BJ (cell line): ENCODE measurements at regions not wholly inside any gene's neighbourhood (a gene's known extent, or its start where the extent isn't known, plus 50 kb on each side); places are given as distances from the start of the nearest gene placed in this dataset.

Experiments
- CTCF ChIA-PET: fragments of 350-600 bp; formaldehyde crosslinking; extraction: SDS; loops from one replicate; lab custom pipeline; 2021; ENCODE audit warnings: antibody characterized with exemption, inconsistent platforms; lab: Yijun Ruan, JAX
- POLR2A ChIA-PET: fragments of 300-600 bp; sonication (Branson Sonifier 250); formaldehyde crosslinking; extraction: SDS; loops from one replicate; lab custom pipeline; 2021; ENCODE audit warnings: antibody characterized with exemption; lab: Charles Lee
- DNase-seq: peaks from one replicate; pipeline ENCODE4 v3.0.0-alpha.2; 2011; ENCODE audit warnings: low read depth
- H3K27me3 ChIP-seq: 2 replicates; pipeline ENCODE4 v1.6.0; 2011; ENCODE audit warnings: low read length; ENCODE audit not compliant: control insufficient read depth, insufficient read depth
- H3K36me3 ChIP-seq: 2 replicates; pipeline ENCODE4 v1.5.1; 2011; ENCODE audit warnings: low read length; ENCODE audit not compliant: control insufficient read depth, insufficient read depth
- H3K4me3 ChIP-seq: 2 replicates; pipeline ENCODE4 v1.5.1; 2011; ENCODE audit warnings: low read depth, mild to moderate bottlenecking, control low read depth, low read length
- TF ChIP-seq, protein P1 (sequence below): IDR thresholded peaks from 2 replicates; pipeline ENCODE4 v1.5.1; 2011; ENCODE audit warnings: low read depth, mild to moderate bottlenecking, control low read depth, inconsistent platforms, low read length, moderate library complexity; ENCODE audit not compliant: insufficient read depth

DNA sequence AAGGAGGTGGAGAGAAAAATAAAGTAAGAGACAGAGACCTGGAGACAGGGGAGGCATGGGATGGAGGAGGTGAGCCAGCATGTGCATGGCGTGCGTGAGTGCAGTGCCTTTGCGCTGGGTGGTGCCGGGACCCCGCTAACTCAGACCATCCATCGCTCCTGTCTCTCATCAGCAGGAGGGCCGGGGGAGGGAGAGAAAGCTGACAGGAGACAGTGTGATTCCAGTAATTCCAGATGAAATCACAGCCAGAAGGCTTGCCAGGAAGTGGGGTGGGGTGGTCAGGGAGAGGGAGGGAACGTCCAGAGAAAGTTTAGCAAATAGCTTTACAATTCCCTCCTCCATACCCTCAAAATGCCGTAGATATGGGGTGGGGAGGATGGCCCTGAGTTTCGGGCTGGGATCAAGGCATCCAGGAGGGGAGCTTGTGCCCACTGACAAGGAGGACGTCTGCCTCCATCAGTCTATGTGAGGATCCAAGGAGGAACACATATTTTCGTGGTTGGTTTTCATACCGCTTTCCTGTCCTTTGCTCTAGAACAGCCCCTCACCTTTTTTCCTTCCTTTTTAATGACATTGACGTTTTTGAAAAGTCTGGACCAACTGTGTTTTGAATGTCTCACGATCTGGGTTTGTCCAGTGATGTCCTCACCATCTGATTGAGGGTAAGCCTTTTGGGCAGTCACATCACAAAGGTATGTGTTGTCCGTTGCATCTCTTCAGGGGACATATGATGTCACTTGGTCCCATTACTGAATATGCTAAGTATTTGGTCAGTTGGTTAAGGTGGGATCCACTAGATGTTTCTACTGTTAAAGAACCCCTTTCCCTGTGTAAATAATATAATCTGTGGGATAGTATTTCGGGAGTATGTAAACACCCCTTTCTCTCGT lies 567.3 kb downstream of the MIAT start:
- Histone ChIP-seq H3K27me3 (no peaks in the 10 kb centered on the region), H3K4me3 (no peak overlapping the region), H3K36me3 (no peaks in the 10 kb centered on the region)
- POLR2A ChIA-PET, result no interaction called here
- no peak for DNase-seq
- TF ChIP-seq, protein P1, sequence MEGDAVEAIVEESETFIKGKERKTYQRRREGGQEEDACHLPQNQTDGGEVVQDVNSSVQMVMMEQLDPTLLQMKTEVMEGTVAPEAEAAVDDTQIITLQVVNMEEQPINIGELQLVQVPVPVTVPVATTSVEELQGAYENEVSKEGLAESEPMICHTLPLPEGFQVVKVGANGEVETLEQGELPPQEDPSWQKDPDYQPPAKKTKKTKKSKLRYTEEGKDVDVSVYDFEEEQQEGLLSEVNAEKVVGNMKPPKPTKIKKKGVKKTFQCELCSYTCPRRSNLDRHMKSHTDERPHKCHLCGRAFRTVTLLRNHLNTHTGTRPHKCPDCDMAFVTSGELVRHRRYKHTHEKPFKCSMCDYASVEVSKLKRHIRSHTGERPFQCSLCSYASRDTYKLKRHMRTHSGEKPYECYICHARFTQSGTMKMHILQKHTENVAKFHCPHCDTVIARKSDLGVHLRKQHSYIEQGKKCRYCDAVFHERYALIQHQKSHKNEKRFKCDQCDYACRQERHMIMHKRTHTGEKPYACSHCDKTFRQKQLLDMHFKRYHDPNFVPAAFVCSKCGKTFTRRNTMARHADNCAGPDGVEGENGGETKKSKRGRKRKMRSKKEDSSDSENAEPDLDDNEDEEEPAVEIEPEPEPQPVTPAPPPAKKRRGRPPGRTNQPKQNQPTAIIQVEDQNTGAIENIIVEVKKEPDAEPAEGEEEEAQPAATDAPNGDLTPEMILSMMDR, result no peak
- CTCF ChIA-PET, result interaction anchor here (1.1 kb wide), 1 partner anchor 9 kb away, joined by 3 read pairs; no protein-coding TSS in a partner anchor

DNA sequence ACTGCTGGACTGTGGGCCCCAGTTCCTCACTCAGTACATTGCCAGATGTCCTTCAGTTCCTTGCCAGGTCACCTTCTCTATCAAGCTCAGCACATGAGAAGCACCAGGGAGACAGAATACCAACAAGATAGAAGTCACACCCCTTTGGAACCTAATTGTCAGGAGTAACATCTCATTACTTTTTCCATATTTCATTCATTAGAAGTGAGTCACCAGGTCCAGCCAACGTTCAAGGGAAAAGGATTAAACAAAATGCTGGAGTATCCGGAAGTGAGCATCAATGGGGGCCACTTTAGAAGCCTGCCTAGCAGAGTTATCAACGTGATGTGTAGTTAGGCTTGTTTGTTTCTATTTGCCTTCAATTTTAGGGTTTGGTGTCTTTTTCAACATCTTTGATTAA lies 569.3 kb downstream of the MIAT start:
- no peak overlapping the region for H3K4me3 ChIP-seq
- H3K27me3 ChIP-seq, result no peaks in the 10 kb centered on the region
- ChIA-PET CTCF (no interaction called here), POLR2A (no interaction called here)
- no peaks in the 10 kb centered on the region for H3K36me3 ChIP-seq
- TF ChIP-seq, protein P1, result no peak
- DNase-seq, result no peak

DNA sequence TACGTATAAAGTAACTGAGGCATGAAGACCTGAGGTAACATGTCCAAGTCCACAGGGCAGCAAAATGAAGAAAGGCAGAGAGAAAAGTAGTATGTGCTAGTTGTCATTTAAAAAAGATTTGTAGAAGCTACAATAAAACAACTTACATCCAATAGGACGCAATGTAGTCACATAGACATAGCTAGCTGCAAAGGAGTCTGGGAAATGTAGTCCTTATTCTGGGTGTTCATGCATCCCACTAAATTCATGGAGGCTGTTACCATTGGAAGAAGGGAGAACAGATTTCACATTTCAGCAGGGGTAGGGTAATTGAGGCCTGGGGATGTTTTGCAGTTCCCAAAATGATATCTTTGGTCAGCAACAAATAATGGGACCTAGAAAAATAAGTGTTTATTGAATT lies 571.4 kb downstream of the MIAT start:
- DNase-seq, result no peak
- TF ChIP-seq, protein P1, result no peak
- POLR2A ChIA-PET, result no interaction called here
- Histone ChIP-seq H3K4me3 (no peak overlapping the region), H3K27me3 (0 out of 2 replicates have a peak, but pooled peaks cover 2% of the 10 kb centered on the region), H3K36me3 (no peaks in the 10 kb centered on the region)
- CTCF ChIA-PET, result no interaction called here

DNA sequence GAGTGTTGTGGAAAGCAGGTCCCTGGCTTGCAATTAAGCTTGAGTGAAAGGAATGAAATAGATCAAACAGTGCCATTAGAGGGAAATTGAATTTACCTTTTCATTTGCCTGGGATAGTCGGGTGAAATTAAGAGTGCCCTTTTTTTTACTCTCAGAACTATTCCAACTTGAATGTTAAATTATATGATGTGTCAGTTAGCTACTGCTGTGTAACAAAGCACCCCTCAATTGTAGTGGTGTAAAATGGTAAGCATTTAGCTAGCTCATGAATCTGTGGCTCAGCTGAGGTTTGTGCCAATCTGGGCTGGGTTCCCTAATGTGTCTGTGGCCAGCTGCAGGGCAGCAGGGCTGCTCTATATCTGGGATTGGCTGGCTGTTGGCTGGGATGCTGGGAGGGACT lies 571.4 kb downstream of the MN1 start:
- CTCF ChIA-PET, result interaction anchor here (0.6 to 0.7 kb wide), 2 partner anchors 14 to 551 kb away, joined by 3 read pairs; no protein-coding TSS in a partner anchor
- no peak for DNase-seq
- TF ChIP-seq, protein P1, result no peak
- Histone ChIP-seq H3K4me3 (no peak overlapping the region), H3K27me3 (0 out of 2 replicates have a peak, but pooled peaks cover 2% of the 10 kb centered on the region), H3K36me3 (no peaks in the 10 kb centered on the region)
- POLR2A ChIA-PET, result no interaction called here

DNA sequence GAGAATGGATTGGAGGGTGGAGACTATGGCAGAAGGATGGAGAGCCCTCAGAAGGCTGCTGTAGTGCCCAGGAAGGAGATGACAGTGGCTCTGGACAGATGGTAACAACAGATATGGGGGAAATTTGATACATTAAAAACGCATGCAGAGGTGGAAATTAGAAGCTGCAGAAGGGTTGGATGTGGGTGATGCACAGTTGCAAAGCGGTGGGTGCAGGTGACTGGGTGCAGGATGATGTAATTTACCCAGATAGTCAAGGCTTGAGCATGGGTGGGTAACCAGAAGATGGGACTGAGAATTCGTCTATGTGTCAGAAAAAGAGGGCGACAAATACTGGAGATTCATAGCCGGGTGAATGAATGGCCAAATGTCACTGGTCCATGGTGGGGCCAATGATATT lies 570.3 kb downstream of the MN1 start:
- TF ChIP-seq, protein P1, result no peak
- H3K4me3 ChIP-seq, result no peak overlapping the region
- 0 out of 2 replicates have a peak, but pooled peaks cover 2% of the 10 kb centered on the region for H3K27me3 ChIP-seq
- H3K36me3 ChIP-seq, result no peaks in the 10 kb centered on the region
- CTCF ChIA-PET, result no interaction called here
- no peak for DNase-seq
- POLR2A ChIA-PET, result no interaction called here
